Neural crest cell (in vitro differentiated cells): ENCODE measurements at regions not wholly inside any gene's neighbourhood (a gene's known extent, or its start where the extent isn't known, plus 50 kb on each side); places are given as distances from the start of the nearest gene placed in this dataset.
A peak's percentile ranks its signal among the peaks of the same experiment; 100 is the strongest.

Experiments used
- DNase-seq: peaks from one replicate; pipeline ENCODE4 v3.0.0; 2021; ENCODE audit warnings: low read depth, mixed read lengths, low spot score
- H3K27ac Mint-ChIP-seq: one replicate; pipeline ENCODE4 v1.8.0; 2021; ENCODE audit warnings: mild to moderate bottlenecking, mixed read lengths; ENCODE audit not compliant: unreplicated experiment
- H3K27me3 Mint-ChIP-seq: 2 replicates; pipeline ENCODE4 v1.8.0; 2021; ENCODE audit warnings: low read depth, mild to moderate bottlenecking, mixed read lengths
- H3K36me3 Mint-ChIP-seq: 2 replicates; pipeline ENCODE4 v1.8.0; 2021; ENCODE audit warnings: low read depth, mild to moderate bottlenecking, mixed read lengths
- H3K4me1 Mint-ChIP-seq: 2 replicates; pipeline ENCODE4 v1.8.0; 2021; ENCODE audit warnings: mixed read lengths
- H3K4me3 Mint-ChIP-seq: one replicate; pipeline ENCODE4 v1.8.0; 2021; ENCODE audit warnings: mild to moderate bottlenecking, mixed read lengths
- H3K9me3 Mint-ChIP-seq: 2 replicates; pipeline ENCODE4 v1.8.0; 2021; ENCODE audit warnings: mixed read lengths
- TF ChIP-seq, protein P1 (sequence below): fragments of 200-600 bp; sonication (generic); conservative IDR thresholded peaks from 2 replicates; pipeline ENCODE4 v1.5.0; 2021; ENCODE audit warnings: antibody characterized with exemption, mild to moderate bottlenecking

- Mint-ChIP-seq H3K4me3 (no peak overlapping the region), H3K27ac (no peak overlapping the region), H3K4me1 (peaks cover 14% of the 10 kb centered on the region), H3K27me3 (peaks cover 29% of the 10 kb centered on the region), H3K9me3 (no peaks in the 10 kb centered on the region), H3K36me3 (no peaks in the 10 kb centered on the region)
- TF ChIP-seq, protein P1, sequence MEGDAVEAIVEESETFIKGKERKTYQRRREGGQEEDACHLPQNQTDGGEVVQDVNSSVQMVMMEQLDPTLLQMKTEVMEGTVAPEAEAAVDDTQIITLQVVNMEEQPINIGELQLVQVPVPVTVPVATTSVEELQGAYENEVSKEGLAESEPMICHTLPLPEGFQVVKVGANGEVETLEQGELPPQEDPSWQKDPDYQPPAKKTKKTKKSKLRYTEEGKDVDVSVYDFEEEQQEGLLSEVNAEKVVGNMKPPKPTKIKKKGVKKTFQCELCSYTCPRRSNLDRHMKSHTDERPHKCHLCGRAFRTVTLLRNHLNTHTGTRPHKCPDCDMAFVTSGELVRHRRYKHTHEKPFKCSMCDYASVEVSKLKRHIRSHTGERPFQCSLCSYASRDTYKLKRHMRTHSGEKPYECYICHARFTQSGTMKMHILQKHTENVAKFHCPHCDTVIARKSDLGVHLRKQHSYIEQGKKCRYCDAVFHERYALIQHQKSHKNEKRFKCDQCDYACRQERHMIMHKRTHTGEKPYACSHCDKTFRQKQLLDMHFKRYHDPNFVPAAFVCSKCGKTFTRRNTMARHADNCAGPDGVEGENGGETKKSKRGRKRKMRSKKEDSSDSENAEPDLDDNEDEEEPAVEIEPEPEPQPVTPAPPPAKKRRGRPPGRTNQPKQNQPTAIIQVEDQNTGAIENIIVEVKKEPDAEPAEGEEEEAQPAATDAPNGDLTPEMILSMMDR: no peak
- no peak for DNase-seq
These were observed 299.3 kb upstream of the N4BP1 start for GRCh38 chr16:48909231-48909630.

DNA sequence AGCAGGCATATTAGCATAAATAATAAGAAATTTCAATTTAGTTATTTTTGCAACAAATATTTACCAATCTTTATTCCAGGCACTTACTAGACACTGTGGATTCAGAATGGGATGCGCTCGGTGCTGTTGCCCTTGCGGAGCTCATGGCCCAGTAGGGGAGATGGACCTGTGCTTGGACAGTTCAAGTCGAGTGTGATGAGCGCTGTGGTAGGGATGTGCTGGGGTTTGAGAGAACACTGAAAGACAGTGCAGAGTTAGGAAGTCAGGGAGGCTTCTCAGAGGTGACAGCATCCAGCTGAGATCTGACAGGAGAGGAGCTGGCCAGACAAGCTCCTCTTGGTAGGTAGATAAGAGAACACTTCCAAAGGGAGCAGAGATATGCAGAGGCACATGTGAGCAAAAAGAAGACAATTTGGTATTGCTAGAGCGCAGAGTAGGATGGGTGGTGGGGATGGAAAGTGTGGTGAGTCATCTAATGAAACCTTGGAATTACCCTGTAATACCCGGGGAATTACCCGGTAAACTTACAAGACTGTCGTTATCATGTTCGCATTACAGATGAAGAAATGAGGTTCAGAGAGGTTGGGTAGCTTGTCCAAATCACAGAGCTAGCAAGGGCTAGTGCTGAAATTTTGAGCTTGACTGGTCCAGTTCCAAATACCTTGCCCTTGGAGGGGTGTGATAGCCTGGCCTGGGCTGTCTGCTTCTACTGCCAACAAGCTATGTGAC lies 298.1 kb upstream of the N4BP1 start:
- no peaks in the 10 kb centered on the region for H3K36me3 Mint-ChIP-seq
- H3K4me1 Mint-ChIP-seq: peaks cover 14% of the 10 kb centered on the region
- TF ChIP-seq, protein P1: no peak
- H3K27me3 Mint-ChIP-seq: peaks cover 35% of the 10 kb centered on the region
- H3K27ac Mint-ChIP-seq: no peak overlapping the region
- H3K9me3 Mint-ChIP-seq: no peaks in the 10 kb centered on the region
- no peak overlapping the region for H3K4me3 Mint-ChIP-seq
- DNase-seq: no peak

- peaks cover 41% of the 10 kb centered on the region for H3K27me3 Mint-ChIP-seq
- H3K27ac Mint-ChIP-seq: peak overlapping the region; percentile 86
- H3K9me3 Mint-ChIP-seq: no peaks in the 10 kb centered on the region
- H3K4me1 Mint-ChIP-seq: peaks cover 25% of the 10 kb centered on the region
- TF ChIP-seq, protein P1: no peak
- no peak for DNase-seq
- H3K36me3 Mint-ChIP-seq: no peaks in the 10 kb centered on the region
- H3K4me3 Mint-ChIP-seq: no peak overlapping the region
These were observed 295.9 kb upstream of the N4BP1 start for GRCh38 chr16:48905632-48906505.

- DNase-seq: no peak
- Mint-ChIP-seq H3K27me3 (peaks cover 53% of the 10 kb centered on the region), H3K36me3 (no peaks in the 10 kb centered on the region), H3K4me1 (peaks cover 25% of the 10 kb centered on the region), H3K4me3 (no peak overlapping the region), H3K9me3 (no peaks in the 10 kb centered on the region), H3K27ac (no peak overlapping the region)
- TF ChIP-seq, protein P1: no peak
These were observed 294.4 kb upstream of the N4BP1 start for GRCh38 chr16:48904333-48904732.

DNA sequence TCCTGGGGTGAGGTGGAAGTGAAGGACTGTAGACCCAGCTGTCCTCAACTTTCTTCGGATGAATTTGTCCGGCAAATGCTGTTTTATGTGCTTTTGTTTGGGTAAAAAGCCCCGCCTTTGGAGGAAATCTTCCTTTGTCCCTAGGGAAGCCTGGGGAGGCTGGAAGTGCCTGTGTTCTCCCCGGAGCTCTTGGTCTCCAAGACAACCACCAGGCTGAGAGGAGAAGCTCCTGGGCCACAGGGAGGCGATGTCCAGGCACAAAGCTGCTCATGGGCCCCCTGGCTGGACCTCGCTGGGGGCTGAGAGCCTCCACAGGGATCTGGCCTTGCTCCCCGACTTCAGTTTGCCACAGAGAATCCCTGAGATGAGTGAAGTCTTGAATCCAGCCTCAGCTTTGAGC lies 293.1 kb upstream of the N4BP1 start:
- H3K9me3 Mint-ChIP-seq: no peaks in the 10 kb centered on the region
- peaks cover 66% of the 10 kb centered on the region for H3K27me3 Mint-ChIP-seq
- DNase-seq: peak; percentile 10

More for the DNA sequence above, 293.1 kb upstream of the N4BP1 start:
- H3K36me3 Mint-ChIP-seq: no peaks in the 10 kb centered on the region
- H3K4me1 Mint-ChIP-seq: peaks cover 25% of the 10 kb centered on the region
- H3K4me3 Mint-ChIP-seq: no peak overlapping the region
- H3K27ac Mint-ChIP-seq: no peak overlapping the region
- TF ChIP-seq, protein P1: no peak
